HEK293 (cell line): ENCODE measurements at regions not wholly inside any gene's neighbourhood (a gene's known extent, or its start where the extent isn't known, plus 50 kb on each side); places are given as distances from the start of the nearest gene placed in this dataset.

Experiments
- CTCF ChIA-PET: fragments of 350-600 bp; formaldehyde crosslinking; extraction: SDS; loops from one replicate; lab custom pipeline; 2021; ENCODE audit warnings: antibody characterized with exemption; lab: Yijun Ruan, JAX
- POLR2A ChIA-PET: fragments of 300-600 bp; formaldehyde crosslinking; extraction: SDS; loops from one replicate; lab custom pipeline; 2020; ENCODE audit warnings: antibody characterized with exemption, inconsistent platforms; lab: Yijun Ruan, JAX
- H3K27ac ChIP-seq: fragments of 200-500 bp; sonication (Bioruptor generic); 2 replicates; pipeline ENCODE4 v1.5.1; 2014; ENCODE audit warnings: low read depth, low read length, control low read depth, inconsistent platforms; ENCODE audit errors: extremely low read depth
- H3K36me3 ChIP-seq, 2 experiments: fragments of 200-500 bp in 1 of 2; sonication (Bioruptor generic) in 1 of 2; 1 replicate in 1 of 2; 2 replicates in 1 of 2; pipeline ENCODE4 v1.5.1; 2014 to 2017; ENCODE audit warnings: inconsistent platforms in 2 of 2, low read length in 2 of 2; ENCODE audit not compliant: control insufficient read depth in 2 of 2, insufficient read depth in 1 of 2
- H3K4me1 ChIP-seq: fragments of 200-500 bp; sonication (Bioruptor generic); 2 replicates; pipeline ENCODE4 v1.5.1; 2014; ENCODE audit warnings: mild to moderate bottlenecking, low read length, inconsistent platforms; ENCODE audit not compliant: control insufficient read depth, insufficient read depth
- H3K4me3 ChIP-seq: 2 replicates; pipeline ENCODE4 v1.5.1; 2011; ENCODE audit warnings: low read depth, mild to moderate bottlenecking, control low read depth, low read length, moderate library complexity
- H3K9me3 ChIP-seq: fragments of 200-500 bp; sonication (Bioruptor generic); 2 replicates; pipeline ENCODE4 v1.5.1; 2014; ENCODE audit warnings: low read depth, low read length, inconsistent platforms; ENCODE audit not compliant: control insufficient read depth, insufficient read depth
- EGR2 ChIP-seq: fragments of 450-650 bp; formaldehyde crosslinking; IDR thresholded peaks from 2 replicates; pipeline ENCODE4 v1.5.1; 2016; ENCODE audit warnings: low read depth, missing biosample characterization, missing genetic modification characterization
- YY2 ChIP-seq: fragments of 450-650 bp; formaldehyde crosslinking; IDR thresholded peaks from 2 replicates; pipeline ENCODE4 v1.5.1; 2016; ENCODE audit warnings: missing biosample characterization, missing genetic modification characterization
- ZBTB20 ChIP-seq: fragments of 450-650 bp; formaldehyde crosslinking; IDR thresholded peaks from 2 replicates; pipeline ENCODE4 v1.5.1; 2016; ENCODE audit warnings: missing biosample characterization, missing genetic modification characterization
- ZFHX2 ChIP-seq: fragments of 450-650 bp; formaldehyde crosslinking; conservative IDR thresholded peaks from 2 replicates; pipeline ENCODE4 v1.5.1; 2016; ENCODE audit warnings: missing biosample characterization, missing genetic modification characterization
- ZNF18 ChIP-seq: fragments of 450-650 bp; formaldehyde crosslinking; IDR thresholded peaks from 2 replicates; pipeline ENCODE4 v1.5.1; 2016; ENCODE audit warnings: missing biosample characterization, missing genetic modification characterization
- ZNF391 ChIP-seq: fragments of 450-650 bp; formaldehyde crosslinking; IDR thresholded peaks from 2 replicates; pipeline ENCODE4 v1.5.1; 2016; ENCODE audit warnings: low read depth, missing biosample characterization, missing genetic modification characterization, borderline replicate concordance
- ZNF398 ChIP-seq: fragments of 450-650 bp; formaldehyde crosslinking; IDR thresholded peaks from 2 replicates; pipeline ENCODE4 v1.5.1; 2017; ENCODE audit warnings: missing biosample characterization, missing genetic modification characterization
- ZNF558 ChIP-seq: fragments of 450-650 bp; formaldehyde crosslinking; IDR thresholded peaks from 2 replicates; pipeline ENCODE4 v1.5.1; 2016; ENCODE audit warnings: missing biosample characterization, missing genetic modification characterization
- ZNF660 ChIP-seq: fragments of 450-650 bp; IDR thresholded peaks from 2 replicates; pipeline ENCODE4 v1.5.1; 2018; ENCODE audit warnings: missing biosample characterization, mild to moderate bottlenecking, missing genetic modification characterization
- ZNF768 ChIP-seq: fragments of 450-650 bp; formaldehyde crosslinking; IDR thresholded peaks from 2 replicates; pipeline ENCODE4 v1.5.1; 2018; ENCODE audit warnings: missing biosample characterization, mild to moderate bottlenecking, missing genetic modification characterization
- ZNF830 ChIP-seq: fragments of 450-650 bp; IDR thresholded peaks from 2 replicates; pipeline ENCODE4 v1.5.0; 2018; ENCODE audit warnings: missing biosample characterization, missing genetic modification characterization, low read depth, mild to moderate bottlenecking, moderate library complexity
- TF ChIP-seq, protein P1 (sequence below): fragments of 450-650 bp; formaldehyde crosslinking; IDR thresholded peaks from 2 replicates; pipeline ENCODE4 v1.5.1; 2016; ENCODE audit warnings: missing biosample characterization, missing genetic modification characterization
- TF ChIP-seq, protein P2 (sequence below): fragments of 450-650 bp; formaldehyde crosslinking; IDR thresholded peaks from 2 replicates; pipeline ENCODE4 v1.5.1; 2016; ENCODE audit warnings: missing biosample characterization, missing genetic modification characterization
- TF ChIP-seq, protein P3 (sequence below): fragments of 450-650 bp; formaldehyde crosslinking; IDR thresholded peaks from 2 replicates; pipeline ENCODE4 v1.5.1; 2016; ENCODE audit warnings: missing biosample characterization, missing genetic modification characterization, low read depth

GRCh38 chr17:72386619-72387237 lies 265.9 kb downstream of the SOX9 start (continued):
- TF ChIP-seq, protein P1, sequence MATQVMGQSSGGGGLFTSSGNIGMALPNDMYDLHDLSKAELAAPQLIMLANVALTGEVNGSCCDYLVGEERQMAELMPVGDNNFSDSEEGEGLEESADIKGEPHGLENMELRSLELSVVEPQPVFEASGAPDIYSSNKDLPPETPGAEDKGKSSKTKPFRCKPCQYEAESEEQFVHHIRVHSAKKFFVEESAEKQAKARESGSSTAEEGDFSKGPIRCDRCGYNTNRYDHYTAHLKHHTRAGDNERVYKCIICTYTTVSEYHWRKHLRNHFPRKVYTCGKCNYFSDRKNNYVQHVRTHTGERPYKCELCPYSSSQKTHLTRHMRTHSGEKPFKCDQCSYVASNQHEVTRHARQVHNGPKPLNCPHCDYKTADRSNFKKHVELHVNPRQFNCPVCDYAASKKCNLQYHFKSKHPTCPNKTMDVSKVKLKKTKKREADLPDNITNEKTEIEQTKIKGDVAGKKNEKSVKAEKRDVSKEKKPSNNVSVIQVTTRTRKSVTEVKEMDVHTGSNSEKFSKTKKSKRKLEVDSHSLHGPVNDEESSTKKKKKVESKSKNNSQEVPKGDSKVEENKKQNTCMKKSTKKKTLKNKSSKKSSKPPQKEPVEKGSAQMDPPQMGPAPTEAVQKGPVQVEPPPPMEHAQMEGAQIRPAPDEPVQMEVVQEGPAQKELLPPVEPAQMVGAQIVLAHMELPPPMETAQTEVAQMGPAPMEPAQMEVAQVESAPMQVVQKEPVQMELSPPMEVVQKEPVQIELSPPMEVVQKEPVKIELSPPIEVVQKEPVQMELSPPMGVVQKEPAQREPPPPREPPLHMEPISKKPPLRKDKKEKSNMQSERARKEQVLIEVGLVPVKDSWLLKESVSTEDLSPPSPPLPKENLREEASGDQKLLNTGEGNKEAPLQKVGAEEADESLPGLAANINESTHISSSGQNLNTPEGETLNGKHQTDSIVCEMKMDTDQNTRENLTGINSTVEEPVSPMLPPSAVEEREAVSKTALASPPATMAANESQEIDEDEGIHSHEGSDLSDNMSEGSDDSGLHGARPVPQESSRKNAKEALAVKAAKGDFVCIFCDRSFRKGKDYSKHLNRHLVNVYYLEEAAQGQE (tag by site-specific recombination) = no peak

DNA sequence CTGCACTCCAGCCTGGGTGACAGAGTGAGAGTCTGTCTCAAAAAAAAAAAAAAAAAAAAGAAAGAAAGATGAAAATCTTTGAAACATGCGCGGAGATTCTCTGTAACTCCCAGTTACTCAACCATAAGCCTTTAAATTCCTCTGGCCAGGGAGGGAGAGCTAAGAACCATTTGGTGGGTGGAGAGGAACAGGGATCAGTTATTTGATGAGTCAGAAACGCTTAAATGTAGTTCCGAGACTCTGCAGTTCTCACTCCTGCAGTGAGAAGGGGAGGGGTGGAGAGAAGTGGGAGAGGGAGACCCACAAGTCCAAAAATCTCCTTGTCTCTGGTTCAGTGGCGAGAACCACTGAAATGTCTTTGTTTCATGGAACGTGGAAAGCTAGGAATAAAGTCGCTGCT lies 266.7 kb downstream of the SOX9 start:
- ChIA-PET POLR2A (interaction anchor here (0.6 to 1.0 kb wide), 2 partner anchors 14 to 267 kb away, joined by 3 read pairs; partner anchors contain the start of gene SOX9), CTCF (interaction anchor here (0.6 to 0.8 kb wide), 2 partner anchors 117 to 152 kb away, joined by 3 read pairs; no protein-coding TSS in a partner anchor)
- Histone ChIP-seq H3K36me3 (no peaks in the 10 kb centered on the region), H3K27ac (peak overlapping the region; percentile 61; the same call in 1 of the 2 replicates), H3K9me3 (no peaks in the 10 kb centered on the region), H3K4me1 (peaks cover 26% of the 10 kb centered on the region), H3K4me3 (no peak overlapping the region)
- TF ChIP-seq, protein P2, sequence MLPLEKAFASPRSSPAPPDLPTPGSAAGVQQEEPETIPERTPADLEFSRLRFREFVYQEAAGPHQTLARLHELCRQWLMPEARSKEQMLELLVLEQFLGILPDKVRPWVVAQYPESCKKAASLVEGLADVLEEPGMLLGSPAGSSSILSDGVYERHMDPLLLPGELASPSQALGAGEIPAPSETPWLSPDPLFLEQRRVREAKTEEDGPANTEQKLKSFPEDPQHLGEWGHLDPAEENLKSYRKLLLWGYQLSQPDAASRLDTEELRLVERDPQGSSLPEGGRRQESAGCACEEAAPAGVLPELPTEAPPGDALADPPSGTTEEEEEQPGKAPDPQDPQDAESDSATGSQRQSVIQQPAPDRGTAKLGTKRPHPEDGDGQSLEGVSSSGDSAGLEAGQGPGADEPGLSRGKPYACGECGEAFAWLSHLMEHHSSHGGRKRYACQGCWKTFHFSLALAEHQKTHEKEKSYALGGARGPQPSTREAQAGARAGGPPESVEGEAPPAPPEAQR (tag by site-specific recombination) = no peak
- peak; percentile 46 for TF ChIP-seq ZNF18 (tag by site-specific recombination)
- peak; percentile 7; the same call in 1 of the 2 replicates for TF ChIP-seq EGR2 (tag by site-specific recombination)
- TF ChIP-seq ZNF398 = peak; percentile 50
- no peak for TF ChIP-seq ZNF830
- no peak for TF ChIP-seq ZNF391
- 0 out of 2 replicates have a peak, but pooled peaks have one; percentile 7 for TF ChIP-seq ZBTB20 (tag by site-specific recombination)
- TF ChIP-seq YY2 (tag by site-specific recombination) = no peak
- TF ChIP-seq ZFHX2 (tag by site-specific recombination) = peak; percentile 35
- TF ChIP-seq ZNF558 (tag by site-specific recombination) = peak; percentile 61; the same call in 1 of the 2 replicates
- TF ChIP-seq, protein P3, sequence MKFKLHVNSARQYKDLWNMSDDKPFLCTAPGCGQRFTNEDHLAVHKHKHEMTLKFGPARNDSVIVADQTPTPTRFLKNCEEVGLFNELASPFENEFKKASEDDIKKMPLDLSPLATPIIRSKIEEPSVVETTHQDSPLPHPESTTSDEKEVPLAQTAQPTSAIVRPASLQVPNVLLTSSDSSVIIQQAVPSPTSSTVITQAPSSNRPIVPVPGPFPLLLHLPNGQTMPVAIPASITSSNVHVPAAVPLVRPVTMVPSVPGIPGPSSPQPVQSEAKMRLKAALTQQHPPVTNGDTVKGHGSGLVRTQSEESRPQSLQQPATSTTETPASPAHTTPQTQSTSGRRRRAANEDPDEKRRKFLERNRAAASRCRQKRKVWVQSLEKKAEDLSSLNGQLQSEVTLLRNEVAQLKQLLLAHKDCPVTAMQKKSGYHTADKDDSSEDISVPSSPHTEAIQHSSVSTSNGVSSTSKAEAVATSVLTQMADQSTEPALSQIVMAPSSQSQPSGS (tag by site-specific recombination) = no peak
- TF ChIP-seq ZNF768 = no peak
- peak; percentile 15; the same call in 1 of the 2 replicates for TF ChIP-seq ZNF660 (tag by site-specific recombination)
